Dermis microvascular lymphatic vessel endothelial cell (primary cell): ENCODE measurements at regions not wholly inside any gene's neighbourhood (a gene's known extent, or its start where the extent isn't known, plus 50 kb on each side); places are given as distances from the start of the nearest gene placed in this dataset.
"Not testable (repeated sequence)": the region's sequence is repeated elsewhere in the genome, so short reads cannot be mapped to it uniquely, and the experiment has no call there.

Source experiments
- DNase-seq, 2 donors: peaks; one replicate each; pipeline versions ENCODE4 v3.0.0 to v3.0.0-alpha.2; 2010; ENCODE audit warnings: low read depth in 2 of 2

GRCh38 chr13:84590663-84591062, 708.4 kb upstream of the SLITRK1 start:
- DNase-seq, result no peak

GRCh38 chr13:84588023-84588422, 705.7 kb upstream of the SLITRK1 start:
- DNase-seq, result no peak

- DNase-seq, result not testable (repeated sequence)
These were observed 697.6 kb upstream of the SLITRK1 start for GRCh38 chr13:84579901-84580300.

GRCh38 chr13:84574851-84575250, 692.6 kb upstream of the SLITRK1 start:
- DNase-seq, result no peak

GRCh38 chr13:84571264-84571663, 689.0 kb upstream of the SLITRK1 start:
- no peak for DNase-seq

GRCh38 chr13:84570831-84571230, 688.6 kb upstream of the SLITRK1 start:
- no peak for DNase-seq

GRCh38 chr13:84569366-84569765, 687.1 kb upstream of the SLITRK1 start:
- DNase-seq, result no peak

GRCh38 chr13:84567848-84568247, 685.6 kb upstream of the SLITRK1 start:
- DNase-seq, result no peak

- no peak for DNase-seq
These were observed 684.5 kb upstream of the SLITRK1 start for GRCh38 chr13:84566780-84567179.

- DNase-seq, result no peak
These were observed 681.3 kb upstream of the SLITRK1 start for GRCh38 chr13:84563611-84564010.

- DNase-seq, result no peak
These were observed 671.0 kb upstream of the SLITRK1 start for GRCh38 chr13:84553227-84553626.

GRCh38 chr13:84543962-84544361, 661.7 kb upstream of the SLITRK1 start:
- no peak for DNase-seq

GRCh38 chr13:84542348-84542747, 660.1 kb upstream of the SLITRK1 start:
- DNase-seq, result no peak

GRCh38 chr13:84536906-84537305, 654.6 kb upstream of the SLITRK1 start:
- DNase-seq, result no peak

- DNase-seq, result no peak
These were observed 646.3 kb upstream of the SLITRK1 start for GRCh38 chr13:84528408-84529070.

- DNase-seq, result no peak
These were observed 643.6 kb upstream of the SLITRK1 start for GRCh38 chr13:84525865-84526264.

- no peak for DNase-seq
These were observed 642.3 kb upstream of the SLITRK1 start for GRCh38 chr13:84524586-84524985.

GRCh38 chr13:84500016-84500415, 617.7 kb upstream of the SLITRK1 start:
- DNase-seq, result no peak

GRCh38 chr13:84497613-84498012, 615.3 kb upstream of the SLITRK1 start:
- DNase-seq, result no peak

- DNase-seq, result no peak
These were observed 609.7 kb upstream of the SLITRK1 start for GRCh38 chr13:84491952-84492351.

GRCh38 chr13:84487752-84488151, 605.5 kb upstream of the SLITRK1 start:
- DNase-seq, result no peak

GRCh38 chr13:84481958-84482357, 599.7 kb upstream of the SLITRK1 start:
- no peak for DNase-seq

- no peak for DNase-seq
These were observed 597.4 kb upstream of the SLITRK1 start for GRCh38 chr13:84479656-84480055.

- DNase-seq, result no peak
These were observed 588.3 kb upstream of the SLITRK1 start for GRCh38 chr13:84470528-84470927.
